ENCODE measurements at regions not wholly inside any gene's neighbourhood (a gene's known extent, or its start where the extent isn't known, plus 50 kb on each side); places are given as distances from the start of the nearest gene placed in this dataset.

- TF ChIP-seq EZH2 (IDR thresholded peaks at IDR 0.05; ENCODE audit: insufficient read depth, poor library complexity, severe bottlenecking) (no peak), EZH2phosphoT487 (IDR thresholded peaks at IDR 0.05; ENCODE audit: insufficient read depth, low read depth) (no peak)
These were observed 136.4 kb upstream of the FBXL7 start for GRCh38 chr5:15363601-15364000.
